Neural progenitor cell (in vitro differentiated cells): ENCODE measurements at regions not wholly inside any gene's neighbourhood (a gene's known extent, or its start where the extent isn't known, plus 50 kb on each side); places are given as distances from the start of the nearest gene placed in this dataset.

Source experiments
- EZH2 ChIP-seq: fragments of 200-600 bp; sonication (generic); IDR thresholded peaks from 2 replicates; pipeline ENCODE4 v1.6.1; 2017; ENCODE audit warnings: antibody characterized with exemption, mild to moderate bottlenecking, moderate library complexity
- EZH2phosphoT487 ChIP-seq: fragments of 200-600 bp; sonication (generic); IDR thresholded peaks from 2 replicates; pipeline ENCODE4 v1.6.1; 2017; ENCODE audit warnings: antibody characterized with exemption
- TF ChIP-seq, protein P1 (sequence below): fragments of 200-600 bp; sonication (generic); IDR thresholded peaks from 2 replicates; pipeline ENCODE4 v1.5.1; 2017; ENCODE audit warnings: antibody characterized with exemption, mild to moderate bottlenecking

- TF ChIP-seq, protein P1, sequence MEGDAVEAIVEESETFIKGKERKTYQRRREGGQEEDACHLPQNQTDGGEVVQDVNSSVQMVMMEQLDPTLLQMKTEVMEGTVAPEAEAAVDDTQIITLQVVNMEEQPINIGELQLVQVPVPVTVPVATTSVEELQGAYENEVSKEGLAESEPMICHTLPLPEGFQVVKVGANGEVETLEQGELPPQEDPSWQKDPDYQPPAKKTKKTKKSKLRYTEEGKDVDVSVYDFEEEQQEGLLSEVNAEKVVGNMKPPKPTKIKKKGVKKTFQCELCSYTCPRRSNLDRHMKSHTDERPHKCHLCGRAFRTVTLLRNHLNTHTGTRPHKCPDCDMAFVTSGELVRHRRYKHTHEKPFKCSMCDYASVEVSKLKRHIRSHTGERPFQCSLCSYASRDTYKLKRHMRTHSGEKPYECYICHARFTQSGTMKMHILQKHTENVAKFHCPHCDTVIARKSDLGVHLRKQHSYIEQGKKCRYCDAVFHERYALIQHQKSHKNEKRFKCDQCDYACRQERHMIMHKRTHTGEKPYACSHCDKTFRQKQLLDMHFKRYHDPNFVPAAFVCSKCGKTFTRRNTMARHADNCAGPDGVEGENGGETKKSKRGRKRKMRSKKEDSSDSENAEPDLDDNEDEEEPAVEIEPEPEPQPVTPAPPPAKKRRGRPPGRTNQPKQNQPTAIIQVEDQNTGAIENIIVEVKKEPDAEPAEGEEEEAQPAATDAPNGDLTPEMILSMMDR, result no peak
- TF ChIP-seq EZH2 (no peak), EZH2phosphoT487 (no peak)
Observed at GRCh38 chr13:106906426-106906996, 338.6 kb upstream of the ARGLU1 start.
